K562 (cell line): ENCODE measurements at regions not wholly inside any gene's neighbourhood (a gene's known extent, or its start where the extent isn't known, plus 50 kb on each side); places are given as distances from the start of the nearest gene placed in this dataset.

Source experiments
- ATAC-seq: fragments of 200-7000 bp; cut with Tn5 transposase; 3 replicates; pipeline ENCODE4 v1.9.1; 2020; ENCODE audit warnings: moderate library complexity
- BruUV-seq: library from RNA; stranded (reverse); fragments of 400-500 nt; replicated peaks from 2 replicates; lab custom pipeline; 2021; lab: Mats Ljungman, UMichigan
- CTCF ChIA-PET: fragments of 300-600 bp; formaldehyde crosslinking; extraction: SDS; loops from one replicate; lab custom pipeline; 2021; ENCODE audit warnings: low intra/inter-chr PET ratio; lab: Yijun Ruan, JAX
- POLR2A ChIA-PET: fragments of 300-600, 350-650 bp; sonication (Branson Sonifier 250); formaldehyde crosslinking; extraction: SDS; loops from one replicate; lab custom pipeline; 2021; ENCODE audit warnings: antibody characterized with exemption, inconsistent platforms; lab: Yijun Ruan, JAX
- DNase-seq, 4 experiments: peaks; one replicate each; pipeline versions ENCODE4 v3.0.0 to v3.0.0-alpha.2; 2011 to 2018; ENCODE audit warnings: low spot score in 3 of 4, mixed read lengths in 3 of 4; ENCODE audit errors: extremely low read depth in 1 of 4
- FAIRE-seq: peaks from 2 replicates; lab custom pipeline; 2011; peaks lifted over from hg19 to GRCh38; lab: Jason Lieb, UNC
- H2AFZ ChIP-seq: 2 replicates; pipeline ENCODE4 v1.6.0; 2011; ENCODE audit warnings: low read depth, low read length, control low read depth, inconsistent platforms
- H3K27ac ChIP-seq: fragments of 200-600 bp; 3 replicates; pipeline ENCODE4 v1.8.0; 2011; ENCODE audit warnings: low read depth, mild to moderate bottlenecking, control low read depth, inconsistent platforms, low read length, moderate library complexity, mixed read lengths; ENCODE audit errors: extremely low read depth
- H3K27me3 ChIP-seq, 2 experiments: fragments of 300-600 bp in 1 of 2; 2 replicates in 1 of 2; 3 replicates in 1 of 2; pipeline versions ENCODE4 v1.6.0 to v1.8.0; 2011; ENCODE audit warnings: inconsistent platforms in 2 of 2, low read length in 2 of 2, mild to moderate bottlenecking in 1 of 2, mixed read lengths in 1 of 2, moderate library complexity in 1 of 2; ENCODE audit not compliant: control insufficient read depth in 2 of 2, insufficient read depth in 2 of 2
- H3K36me3 ChIP-seq: fragments of 300-600 bp; 3 replicates; pipeline ENCODE4 v1.8.0; 2011; ENCODE audit warnings: mild to moderate bottlenecking, low read length, inconsistent platforms; ENCODE audit not compliant: control insufficient read depth, insufficient read depth
- H3K4me1 ChIP-seq, 2 experiments: fragments of 200-600 bp in 1 of 2; replicated peaks in 1 of 2; 2 replicates in 1 of 2; 3 replicates in 1 of 2; pipeline versions ENCODE4 v1.5.1 to v1.8.0; 2011; ENCODE audit warnings: inconsistent platforms in 2 of 2, low read length in 2 of 2, mild to moderate bottlenecking in 1 of 2, mixed read lengths in 1 of 2, moderate library complexity in 1 of 2; ENCODE audit not compliant: control insufficient read depth in 2 of 2, insufficient read depth in 2 of 2
- H3K4me2 ChIP-seq: 2 replicates; pipeline ENCODE4 v1.6.1; 2011; ENCODE audit warnings: low read length, control low read depth, inconsistent platforms, mixed read lengths; ENCODE audit not compliant: insufficient read depth
- H3K4me3 ChIP-seq: fragments of 200-600 bp; sonication (generic), shearing (Covaris generic); 2 replicates; pipeline ENCODE4 v1.5.1; 2016; ENCODE audit warnings: control low read depth, inconsistent platforms
- H3K79me2 ChIP-seq: fragments of 200-600 bp; 3 replicates; pipeline ENCODE4 v1.8.0; 2011; ENCODE audit warnings: low read length, inconsistent platforms; ENCODE audit not compliant: control insufficient read depth, insufficient read depth
- H3K9ac ChIP-seq, 2 experiments: 2 replicates each; pipeline versions ENCODE4 v1.6.0 to v1.6.1; 2011; ENCODE audit warnings: low read depth in 2 of 2, low read length in 2 of 2, control low read depth in 1 of 2, inconsistent platforms in 1 of 2, mild to moderate bottlenecking in 1 of 2, mixed read lengths in 1 of 2; ENCODE audit not compliant: insufficient read depth in 1 of 2
- H3K9me1 ChIP-seq: one replicate; pipeline ENCODE4 v1.6.0; 2011; ENCODE audit warnings: inconsistent platforms, mild to moderate bottlenecking, low read length, moderate library complexity; ENCODE audit not compliant: control insufficient read depth, insufficient read depth
- H3K9me3 ChIP-seq: replicated peaks from 2 replicates; pipeline ENCODE4 v1.5.1; 2011; ENCODE audit warnings: low read depth, low read length, inconsistent platforms; ENCODE audit not compliant: control insufficient read depth, insufficient read depth
- H4K20me1 ChIP-seq: replicated peaks from 2 replicates; pipeline ENCODE4 v1.6.1; 2011; ENCODE audit warnings: low read length, inconsistent platforms, mixed read lengths; ENCODE audit not compliant: control insufficient read depth, insufficient read depth
- SAP30 ChIP-seq: fragments of 200-600 bp; sonication (generic); IDR thresholded peaks from 2 replicates; pipeline ENCODE4 v1.6.1; 2012; ENCODE audit warnings: borderline replicate concordance, low read depth, mild to moderate bottlenecking, moderate library complexity, low read length, control low read depth, inconsistent platforms; ENCODE audit not compliant: insufficient read depth, poor library complexity, severe bottlenecking
- SMARCC2 ChIP-seq: fragments of 450-650 bp; IDR thresholded peaks from 2 replicates; pipeline ENCODE4 v1.6.1; 2017; ENCODE audit warnings: antibody characterized with exemption, moderate library complexity, mild to moderate bottlenecking, low read depth
- SNRNP70 ChIP-seq: fragments of 200-400 bp; formaldehyde crosslinking; optimal IDR thresholded peaks from 2 replicates; pipeline ENCODE3; 2017; ENCODE audit warnings: low read depth, low read length
- TEAD4 ChIP-seq, 2 experiments: sonication (generic) in 1 of 2; formaldehyde crosslinking in 1 of 2; IDR thresholded peaks; 2 replicates each; pipeline versions ENCODE4 v1.6.1 to v1.8.0; 2012 to 2022; ENCODE audit warnings: borderline replicate concordance in 1 of 2, inconsistent platforms in 1 of 2, low read length in 1 of 2, mild to moderate bottlenecking in 1 of 2, missing genetic modification reagents in 1 of 2
- TRIM24 ChIP-seq, 2 experiments: fragments of 450-650 bp; IDR thresholded peaks; 2 replicates each; pipeline ENCODE4 v1.6.1; 2016
- XRCC3 ChIP-seq: fragments of 450-650 bp; IDR thresholded peaks from 2 replicates; pipeline ENCODE4 v1.6.1; 2017; ENCODE audit warnings: mild to moderate bottlenecking, moderate library complexity
- ZNF134 ChIP-seq: fragments of 250-450 bp; sonication (Bioruptor Pico); conservative IDR thresholded peaks from 2 replicates; pipeline ENCODE4 v1.4.0; 2020
- ZNF253 ChIP-seq: fragments of 250-450 bp; sonication (Bioruptor Pico); conservative IDR thresholded peaks from 2 replicates; pipeline ENCODE4 v1.6.1; 2021; ENCODE audit warnings: mild to moderate bottlenecking
- WGBS: fragments of 100-300 bp; shearing (Covaris generic); methylation state at CpG from one replicate; pipeline ENCODE4 v1.1.6; 2016; ENCODE audit warnings: low coverage, mixed read lengths; ENCODE audit not compliant: insufficient coverage; ENCODE audit errors: missing lambda C conversion rate; 5-methylcytosine and 5-hydroxymethylcytosine counted together
- in situ Hi-C: fragments of 300-500 bp; cut with MboI; formaldehyde crosslinking; loops from 4 replicates; pipeline ENCODE4 v1.15.0; 2018; ENCODE audit warnings: inconsistent platforms, mixed read lengths
- intact Hi-C: fragments of 100-400 bp; cut with micrococcal nuclease; formaldehyde crosslinking; loops from 2 replicates; pipeline ENCODE4 v1.14.2; 2022
- TF ChIP-seq, protein P1 (sequence below), 2 experiments: fragments of 450-650 bp in 1 of 2; sonication (generic) in 1 of 2; formaldehyde crosslinking in 1 of 2; IDR thresholded peaks in 1 of 2; conservative IDR thresholded peaks in 1 of 2; 2 replicates each; pipeline versions ENCODE4 v1.6.1 to v1.8.1; 2016 to 2023; ENCODE audit warnings: mild to moderate bottlenecking in 2 of 2, moderate library complexity in 2 of 2, inconsistent platforms in 1 of 2, missing genetic modification reagents in 1 of 2

GRCh38 chr5:44949687-44950086, 140.9 kb downstream of the MRPS30 start:
- ChIA-PET POLR2A (no interaction called here), CTCF (no interaction called here)
- FAIRE-seq (no peak), ATAC-seq (no peak), DNase-seq (no peak)
- Histone ChIP-seq H3K36me3 (no peaks in the 10 kb centered on the region), H3K4me2 (no peak overlapping the region), H3K27ac (no peak overlapping the region), H2AFZ (no peak overlapping the region), H4K20me1 (no peaks in the 10 kb centered on the region), H3K9me3 (no peaks in the 10 kb centered on the region), H3K9me1 (no peaks in the 10 kb centered on the region), H3K9ac (no peak overlapping the region), H3K4me1 (no peaks in the 10 kb centered on the region), H3K4me3 (no peak overlapping the region), H3K79me2 (no peaks in the 10 kb centered on the region), H3K27me3 (no peaks in the 10 kb centered on the region)
- no TSS peak for BruUV-seq
- in situ Hi-C loops: no loop called here
- TF ChIP-seq XRCC3 (no peak), ZNF253 (CRISPR knock-in tag) (no peak), TEAD4 (IDR thresholded peaks at IDR 0.05; ENCODE audit: low read length) (no peak), TEAD4 (CRISPR knock-in tag; IDR thresholded peaks at IDR 0.05; ENCODE audit: borderline replicate concordance) (no peak), SMARCC2 (no peak), SNRNP70 (no peak), SAP30 (no peak), TRIM24 (IDR thresholded peaks at IDR 0.05) (no peak), ZNF134 (no peak)
- TF ChIP-seq, protein P1, sequence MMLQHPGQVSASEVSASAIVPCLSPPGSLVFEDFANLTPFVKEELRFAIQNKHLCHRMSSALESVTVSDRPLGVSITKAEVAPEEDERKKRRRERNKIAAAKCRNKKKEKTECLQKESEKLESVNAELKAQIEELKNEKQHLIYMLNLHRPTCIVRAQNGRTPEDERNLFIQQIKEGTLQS (IDR thresholded peaks at IDR 0.05): no peak
- TF ChIP-seq, protein P1 (CRISPR knock-in tag; conservative IDR thresholded peaks at IDR 0.05): no peak
- 5% methylated on average over 4 of the region's 4 CpGs for WGBS
- intact Hi-C loops: no loop called here
